ENCODE measurements at regions not wholly inside any gene's neighbourhood (a gene's known extent, or its start where the extent isn't known, plus 50 kb on each side); places are given as distances from the start of the nearest gene placed in this dataset.

- TF ChIP-seq, protein P1, sequence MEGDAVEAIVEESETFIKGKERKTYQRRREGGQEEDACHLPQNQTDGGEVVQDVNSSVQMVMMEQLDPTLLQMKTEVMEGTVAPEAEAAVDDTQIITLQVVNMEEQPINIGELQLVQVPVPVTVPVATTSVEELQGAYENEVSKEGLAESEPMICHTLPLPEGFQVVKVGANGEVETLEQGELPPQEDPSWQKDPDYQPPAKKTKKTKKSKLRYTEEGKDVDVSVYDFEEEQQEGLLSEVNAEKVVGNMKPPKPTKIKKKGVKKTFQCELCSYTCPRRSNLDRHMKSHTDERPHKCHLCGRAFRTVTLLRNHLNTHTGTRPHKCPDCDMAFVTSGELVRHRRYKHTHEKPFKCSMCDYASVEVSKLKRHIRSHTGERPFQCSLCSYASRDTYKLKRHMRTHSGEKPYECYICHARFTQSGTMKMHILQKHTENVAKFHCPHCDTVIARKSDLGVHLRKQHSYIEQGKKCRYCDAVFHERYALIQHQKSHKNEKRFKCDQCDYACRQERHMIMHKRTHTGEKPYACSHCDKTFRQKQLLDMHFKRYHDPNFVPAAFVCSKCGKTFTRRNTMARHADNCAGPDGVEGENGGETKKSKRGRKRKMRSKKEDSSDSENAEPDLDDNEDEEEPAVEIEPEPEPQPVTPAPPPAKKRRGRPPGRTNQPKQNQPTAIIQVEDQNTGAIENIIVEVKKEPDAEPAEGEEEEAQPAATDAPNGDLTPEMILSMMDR (IDR thresholded peaks at IDR 0.05), result no peak
- no peak for TF ChIP-seq POLR2A (IDR thresholded peaks at IDR 0.05)
Measured at GRCh38 chr16:85379041-85380001, 233.8 kb upstream of the GSE1 start.

Data from thyroid gland (tissue), 4 donors.